DND-41 (cell line): ENCODE measurements at regions not wholly inside any gene's neighbourhood (a gene's known extent, or its start where the extent isn't known, plus 50 kb on each side); places are given as distances from the start of the nearest gene placed in this dataset.

Source experiments
- ATAC-seq: fragments of 200-7000 bp; cut with Tn5 transposase; 3 replicates; pipeline ENCODE4 v1.9.1; 2021; ENCODE audit warnings: low read depth; ENCODE audit not compliant: insufficient read depth
- DNase-seq: peaks from one replicate; pipeline ENCODE4 v3.0.0-alpha.2; 2020
- H2AFZ ChIP-seq: 2 replicates; pipeline ENCODE4 v1.6.0; 2012; ENCODE audit warnings: low read depth, low read length
- H3K27ac ChIP-seq: 2 replicates; pipeline ENCODE4 v1.5.1; 2012; ENCODE audit warnings: low read length, inconsistent platforms
- H3K27me3 ChIP-seq: fragments of 200-600 bp; sonication (generic); 2 replicates; pipeline ENCODE4 v1.6.0; 2012; ENCODE audit warnings: low read length, mild to moderate bottlenecking, inconsistent platforms; ENCODE audit not compliant: insufficient read depth, poor library complexity
- H3K36me3 ChIP-seq: 2 replicates; pipeline ENCODE4 v1.5.1; 2012; ENCODE audit warnings: low read length, inconsistent platforms; ENCODE audit not compliant: insufficient read depth
- H3K4me1 ChIP-seq: 2 replicates; pipeline ENCODE4 v1.5.1; 2012; ENCODE audit warnings: mild to moderate bottlenecking, low read length; ENCODE audit not compliant: insufficient read depth
- H3K4me2 ChIP-seq: 2 replicates; pipeline ENCODE4 v1.6.0; 2012; ENCODE audit warnings: mild to moderate bottlenecking, moderate library complexity, low read length, inconsistent platforms; ENCODE audit not compliant: insufficient read depth
- H3K4me3 ChIP-seq, 2 experiments: fragments of 200-600 bp in 1 of 2; shearing (Covaris generic) in 1 of 2; 2 replicates each; pipeline ENCODE4 v1.5.1; 2012 to 2016; ENCODE audit warnings: inconsistent platforms in 2 of 2, low read length in 2 of 2, mild to moderate bottlenecking in 2 of 2, low read depth in 1 of 2, moderate library complexity in 1 of 2
- H3K79me2 ChIP-seq: 2 replicates; pipeline ENCODE4 v1.6.0; 2012; ENCODE audit warnings: low read length, inconsistent platforms; ENCODE audit not compliant: insufficient read depth
- H3K9ac ChIP-seq: 2 replicates; pipeline ENCODE4 v1.6.0; 2012; ENCODE audit warnings: low read depth, mild to moderate bottlenecking, inconsistent platforms, low read length, moderate library complexity
- H3K9me3 ChIP-seq: 2 replicates; pipeline ENCODE4 v1.5.1; 2012; ENCODE audit warnings: low read length, moderate library complexity, mild to moderate bottlenecking, inconsistent platforms; ENCODE audit not compliant: insufficient read depth, severe bottlenecking
- H4K20me1 ChIP-seq: 2 replicates; pipeline ENCODE4 v1.6.0; 2012; ENCODE audit warnings: low read length; ENCODE audit not compliant: insufficient read depth
- CTCF ChIP-seq: IDR thresholded peaks from 2 replicates; pipeline ENCODE4 v1.5.1; 2012; ENCODE audit warnings: borderline replicate concordance, low read length, moderate library complexity, mild to moderate bottlenecking; ENCODE audit not compliant: poor library complexity, severe bottlenecking; ENCODE audit errors: extremely low read depth
- EZH2 ChIP-seq: IDR thresholded peaks from 3 replicates; pipeline ENCODE4 v1.6.1; 2012; ENCODE audit warnings: borderline replicate concordance, low read depth, mild to moderate bottlenecking, moderate library complexity, low read length, inconsistent platforms; ENCODE audit not compliant: severe bottlenecking

DNA sequence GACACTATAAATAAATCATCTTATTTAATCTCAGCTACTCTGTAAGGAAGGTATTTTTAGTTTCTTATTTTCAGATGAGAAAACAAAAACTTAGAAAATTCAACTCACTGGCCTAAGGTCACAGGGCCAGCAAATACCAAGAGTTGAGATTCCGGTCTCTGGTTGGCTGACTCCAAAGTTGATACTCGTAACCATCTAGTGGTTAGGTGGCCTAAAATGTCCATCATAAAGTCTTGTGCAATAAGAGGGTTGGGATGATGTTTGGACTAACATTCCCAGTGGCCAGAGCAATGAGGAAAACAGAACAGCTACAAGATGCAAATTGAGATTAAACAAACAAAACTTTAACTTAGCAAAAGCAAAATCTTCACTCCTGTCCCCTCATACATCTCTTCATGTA, 360.3 kb downstream of the FIGN start:
- Histone ChIP-seq H3K9me3 (no peaks in the 10 kb centered on the region), H2AFZ (no peak overlapping the region), H3K4me2 (no peak overlapping the region), H3K27ac (no peak overlapping the region), H3K36me3 (no peaks in the 10 kb centered on the region), H3K4me1 (no peaks in the 10 kb centered on the region), H3K9ac (no peak overlapping the region), H4K20me1 (no peaks in the 10 kb centered on the region), H3K79me2 (no peaks in the 10 kb centered on the region), H3K4me3 (no peak overlapping the region), H3K27me3 (no peaks in the 10 kb centered on the region)
- TF ChIP-seq EZH2, result no peak
- TF ChIP-seq CTCF, result no peak
- DNase-seq, result no peak
- no peak for ATAC-seq

DNA sequence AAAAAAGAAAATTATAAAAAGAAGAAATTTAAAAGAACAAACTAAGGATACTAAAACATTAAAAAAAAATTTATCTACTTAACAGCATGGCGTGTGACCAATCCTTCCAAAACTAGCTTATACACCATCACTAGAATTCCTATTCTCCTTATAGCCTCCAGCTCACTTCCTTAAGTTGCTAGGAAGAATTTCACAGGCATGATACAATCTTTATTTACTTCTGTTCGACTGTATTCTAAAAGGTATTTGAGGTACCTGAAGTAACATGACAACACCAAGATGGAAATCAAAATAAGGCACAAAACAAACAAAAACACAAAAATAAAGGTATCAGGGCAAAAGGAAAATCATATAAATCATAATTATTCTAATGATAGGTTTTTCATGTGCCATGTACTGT, 360.7 kb downstream of the FIGN start:
- no peak for ATAC-seq

GRCh38 chr2:163374282-163374681, 361.5 kb downstream of the FIGN start:
- ATAC-seq (no peak), DNase-seq (no peak)
- Histone ChIP-seq H3K9me3 (no peaks in the 10 kb centered on the region), H3K36me3 (no peaks in the 10 kb centered on the region), H2AFZ (no peak overlapping the region), H3K27ac (no peak overlapping the region), H3K4me3 (no peak overlapping the region), H3K4me2 (no peak overlapping the region), H4K20me1 (no peaks in the 10 kb centered on the region), H3K9ac (no peak overlapping the region), H3K27me3 (no peaks in the 10 kb centered on the region), H3K79me2 (no peaks in the 10 kb centered on the region), H3K4me1 (no peaks in the 10 kb centered on the region)
- no peak for TF ChIP-seq CTCF
- no peak for TF ChIP-seq EZH2

More for the DNA sequence above, 360.7 kb downstream of the FIGN start:
- no peaks in the 10 kb centered on the region for H3K27me3 ChIP-seq
- TF ChIP-seq CTCF (no peak), EZH2 (no peak)
- DNase-seq, result no peak
- H3K4me3 ChIP-seq, result no peak overlapping the region
- no peak overlapping the region for H3K4me2 ChIP-seq
- H3K27ac ChIP-seq, result no peak overlapping the region
- H3K79me2 ChIP-seq, result no peaks in the 10 kb centered on the region
- H2AFZ ChIP-seq, result no peak overlapping the region
- H3K9me3 ChIP-seq, result no peaks in the 10 kb centered on the region
- H3K9ac ChIP-seq, result no peak overlapping the region
- H3K4me1 ChIP-seq, result no peaks in the 10 kb centered on the region
- no peaks in the 10 kb centered on the region for H3K36me3 ChIP-seq
- H4K20me1 ChIP-seq, result no peaks in the 10 kb centered on the region

- H3K4me1 ChIP-seq, result no peaks in the 10 kb centered on the region
- DNase-seq (no peak), ATAC-seq (no peak)
- H3K9me3 ChIP-seq, result no peaks in the 10 kb centered on the region
- no peaks in the 10 kb centered on the region for H4K20me1 ChIP-seq
- no peaks in the 10 kb centered on the region for H3K27me3 ChIP-seq
- no peak overlapping the region for H3K4me2 ChIP-seq
- no peak for TF ChIP-seq EZH2
- no peak for TF ChIP-seq CTCF
- H3K9ac ChIP-seq, result no peak overlapping the region
- H3K79me2 ChIP-seq, result no peaks in the 10 kb centered on the region
- no peak overlapping the region for H3K27ac ChIP-seq
- H3K36me3 ChIP-seq, result no peaks in the 10 kb centered on the region
- H2AFZ ChIP-seq, result no peak overlapping the region
- no peak overlapping the region for H3K4me3 ChIP-seq
These were observed 362.3 kb downstream of the FIGN start for GRCh38 chr2:163373496-163373895.
